ENCODE measurements at regions not wholly inside any gene's neighbourhood (a gene's known extent, or its start where the extent isn't known, plus 50 kb on each side); places are given as distances from the start of the nearest gene placed in this dataset.
A peak's percentile ranks its signal among the peaks of the same experiment; 100 is the strongest.
"Not testable (repeated sequence)": the region's sequence is repeated elsewhere in the genome, so short reads cannot be mapped to it uniquely, and the experiment has no call there.

- no peak for DNase-seq
Observed at GRCh38 chr15:26069231-26069641, 206.1 kb upstream of the ATP10A start.

- no peak for DNase-seq
Observed at GRCh38 chr15:26066896-26067295, 203.8 kb upstream of the ATP10A start.

DNA sequence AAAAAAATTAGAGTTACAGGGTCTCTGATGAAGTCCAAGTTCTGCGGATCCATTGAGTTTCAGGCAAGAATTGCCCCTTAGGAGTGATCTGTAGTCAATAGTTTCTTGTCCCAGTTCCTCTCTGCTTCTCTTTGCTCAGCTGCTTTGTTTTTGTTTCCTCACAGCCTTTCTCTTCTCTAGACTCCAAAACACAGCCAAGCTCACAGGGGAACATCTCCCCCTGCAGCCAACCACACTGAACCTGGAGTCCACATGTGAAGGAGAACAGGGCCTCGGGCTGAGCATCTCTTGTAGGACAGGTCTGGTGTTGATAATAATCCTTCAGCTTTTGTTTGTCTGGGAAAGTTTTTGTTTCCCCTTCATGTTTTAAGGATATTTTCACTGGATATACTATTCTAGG lies 202.6 kb upstream of the ATP10A start:
- peak; percentile 65 for DNase-seq

DNA sequence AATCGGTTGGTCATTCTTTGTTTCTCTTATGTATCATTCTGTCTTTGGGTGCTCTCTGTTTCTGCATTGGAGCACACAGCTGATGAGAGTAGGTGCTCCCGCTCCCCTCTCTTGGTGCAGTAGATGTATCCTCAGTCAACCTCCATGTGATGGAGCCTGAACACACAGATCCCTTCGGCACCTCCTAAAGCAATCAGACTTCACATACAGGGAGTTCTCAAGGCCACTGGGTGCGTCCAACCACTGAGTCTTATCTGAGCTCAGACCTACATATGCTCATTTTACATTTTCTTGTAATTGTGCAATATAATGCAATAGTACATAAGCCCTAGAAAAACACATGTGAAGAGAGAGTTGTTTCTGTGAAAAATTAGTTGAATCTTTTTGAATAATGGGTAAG lies 198.1 kb upstream of the ATP10A start:
- DNase-seq: no peak

GRCh38 chr15:26056766-26057165 lies 193.6 kb upstream of the ATP10A start:
- DNase-seq: not testable (repeated sequence)

DNA sequence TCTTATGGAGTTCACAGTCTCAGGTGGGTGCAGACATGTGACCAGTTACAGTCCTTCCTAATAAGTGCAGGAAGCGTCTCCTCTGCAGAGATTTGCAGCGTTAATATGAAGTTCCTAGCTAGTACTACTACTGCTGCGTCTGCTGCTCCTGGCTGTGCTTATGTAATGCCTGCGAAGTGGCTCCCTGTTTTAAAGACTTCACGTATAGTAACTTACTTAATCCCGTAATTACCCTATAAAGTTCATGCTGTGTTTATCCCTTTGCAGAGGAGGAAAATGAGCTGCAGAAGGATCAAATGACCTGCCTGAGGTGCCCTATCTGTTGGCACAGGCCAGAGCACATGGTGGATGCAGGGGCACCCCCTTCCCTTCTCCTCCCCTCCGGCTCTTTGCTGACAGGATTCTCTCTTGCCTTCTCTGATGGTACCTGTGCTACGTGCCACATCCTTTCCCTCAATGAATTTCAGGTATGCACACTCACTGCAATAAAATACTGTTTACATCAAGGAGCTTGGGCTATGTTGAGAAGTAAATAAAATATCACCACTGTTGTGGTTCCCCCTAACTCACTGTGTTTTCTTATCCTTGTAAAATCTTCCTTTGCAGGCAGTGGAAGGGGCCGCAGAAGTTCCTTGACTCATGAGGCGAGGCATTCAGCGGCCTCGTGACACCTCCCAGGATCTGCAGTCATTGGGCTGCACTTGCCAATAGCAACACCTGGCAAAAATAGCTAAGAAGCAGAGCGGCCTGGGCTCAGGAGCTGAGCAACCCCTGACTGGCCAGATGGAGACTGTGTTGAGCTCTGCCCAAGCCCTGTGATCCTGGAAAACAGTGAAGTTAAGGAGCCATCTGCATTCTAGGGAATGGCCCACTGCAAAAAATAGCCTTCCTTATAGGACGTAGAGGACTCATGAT lies 188.9 kb upstream of the ATP10A start:
- no peak for DNase-seq

- no peak for DNase-seq
Observed at GRCh38 chr15:26050984-26051383, 187.9 kb upstream of the ATP10A start.

DNA sequence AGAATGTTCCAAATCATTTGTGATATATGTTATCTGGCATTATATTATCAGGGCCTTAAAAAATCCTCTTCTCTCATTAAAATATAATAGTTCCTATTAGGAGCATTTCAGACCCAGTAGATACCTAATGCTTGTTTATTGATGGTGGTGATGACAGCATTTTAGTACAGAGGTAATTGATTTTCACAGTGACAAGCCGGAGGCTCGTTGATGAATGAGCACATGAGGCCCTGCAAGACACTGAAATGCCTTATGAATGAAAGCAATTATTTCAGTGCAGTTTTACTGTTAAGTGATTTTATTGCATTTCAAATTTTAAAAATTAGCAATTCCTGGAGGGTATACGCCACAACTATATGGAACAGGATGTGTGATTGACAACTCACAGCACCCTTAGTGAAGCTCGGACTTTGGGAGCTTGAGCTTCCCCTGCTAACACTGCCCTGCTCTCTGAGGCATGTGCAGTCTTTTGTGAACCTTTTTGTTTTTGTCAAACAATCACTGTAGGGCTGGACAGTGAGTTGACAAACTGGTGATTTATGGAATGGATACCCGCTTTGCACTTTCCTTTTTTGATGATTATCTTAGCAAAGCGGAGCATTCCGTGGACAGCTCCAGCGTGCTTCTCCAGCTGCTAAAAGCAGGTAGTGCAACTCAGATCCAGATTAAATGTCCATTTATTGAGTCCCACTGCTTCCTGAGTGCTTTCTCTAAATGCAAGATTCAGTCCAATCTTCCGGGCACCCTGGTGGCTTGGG lies 187.0 kb upstream of the ATP10A start:
- DNase-seq: no peak

GRCh38 chr15:26048669-26049068 lies 185.5 kb upstream of the ATP10A start:
- no peak for DNase-seq

DNA sequence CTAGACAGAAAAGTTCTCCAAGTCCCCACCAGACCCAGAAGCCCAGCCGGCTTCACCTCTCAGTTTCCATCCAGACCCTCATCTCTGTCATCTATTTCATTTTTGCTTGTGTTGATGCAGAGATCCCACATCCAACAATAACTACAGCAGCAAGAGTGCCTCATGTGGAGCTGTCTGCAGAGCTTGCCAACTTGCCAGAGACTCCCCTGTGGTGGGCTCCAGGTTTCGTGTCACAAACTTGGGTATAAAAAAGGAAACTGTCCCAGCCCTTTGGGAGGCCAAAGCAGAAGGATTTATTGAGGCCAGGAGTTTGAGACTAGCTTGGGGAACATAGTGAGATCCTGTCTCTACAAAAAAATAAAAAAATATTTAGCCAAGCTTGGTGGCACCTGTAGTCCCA lies 182.4 kb upstream of the ATP10A start:
- no peak for DNase-seq

DNA sequence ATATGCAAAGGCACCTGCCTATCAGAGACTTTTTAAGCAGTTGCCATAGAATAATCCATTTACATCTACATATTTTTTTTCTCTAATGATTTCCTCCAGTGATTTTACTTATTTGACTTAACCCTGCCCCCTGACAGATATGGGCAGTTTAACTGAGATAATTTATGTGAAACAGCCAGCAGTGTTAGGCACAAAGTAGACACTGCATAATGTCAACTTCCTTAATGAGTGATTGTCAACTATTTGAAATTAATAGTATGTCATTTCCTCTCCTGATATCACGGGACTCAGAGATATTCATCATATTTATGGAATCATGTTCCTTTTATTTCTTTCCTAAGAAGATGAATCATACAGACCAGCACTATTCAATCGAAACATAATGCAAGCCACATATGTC lies 179.9 kb upstream of the ATP10A start:
- DNase-seq: no peak

- DNase-seq: peak; percentile 87
Observed at GRCh38 chr15:26038693-26039092, 175.6 kb upstream of the ATP10A start.

GRCh38 chr15:26037369-26037768 lies 174.2 kb upstream of the ATP10A start:
- no peak for DNase-seq

DNA sequence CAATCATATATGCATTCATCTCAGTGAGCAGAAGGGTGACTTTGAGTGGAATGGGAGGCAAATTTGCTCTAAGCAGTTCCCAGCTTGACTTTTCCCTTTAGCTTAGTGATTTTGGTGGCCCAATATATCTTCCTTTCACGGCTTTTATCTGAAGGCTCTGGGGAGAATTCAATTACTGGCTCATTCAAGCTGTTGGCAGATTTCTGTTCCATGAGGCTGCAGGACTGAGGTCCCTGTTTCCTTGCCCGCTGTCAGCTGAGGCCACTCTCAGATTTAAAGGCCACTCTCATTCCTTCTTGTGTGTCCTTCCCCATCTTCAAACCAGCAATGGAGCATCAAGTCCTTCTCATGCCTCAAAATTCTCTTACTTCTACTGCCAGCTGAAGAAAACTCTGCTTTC lies 170.4 kb upstream of the ATP10A start:
- no peak for DNase-seq

- no peak for DNase-seq
Observed at GRCh38 chr15:26032162-26032846, 169.2 kb upstream of the ATP10A start.

GRCh38 chr15:26029586-26029985 lies 166.5 kb upstream of the ATP10A start:
- DNase-seq: not testable (repeated sequence)

GRCh38 chr15:26029146-26029545 lies 166.0 kb upstream of the ATP10A start:
- no peak for DNase-seq

DNA sequence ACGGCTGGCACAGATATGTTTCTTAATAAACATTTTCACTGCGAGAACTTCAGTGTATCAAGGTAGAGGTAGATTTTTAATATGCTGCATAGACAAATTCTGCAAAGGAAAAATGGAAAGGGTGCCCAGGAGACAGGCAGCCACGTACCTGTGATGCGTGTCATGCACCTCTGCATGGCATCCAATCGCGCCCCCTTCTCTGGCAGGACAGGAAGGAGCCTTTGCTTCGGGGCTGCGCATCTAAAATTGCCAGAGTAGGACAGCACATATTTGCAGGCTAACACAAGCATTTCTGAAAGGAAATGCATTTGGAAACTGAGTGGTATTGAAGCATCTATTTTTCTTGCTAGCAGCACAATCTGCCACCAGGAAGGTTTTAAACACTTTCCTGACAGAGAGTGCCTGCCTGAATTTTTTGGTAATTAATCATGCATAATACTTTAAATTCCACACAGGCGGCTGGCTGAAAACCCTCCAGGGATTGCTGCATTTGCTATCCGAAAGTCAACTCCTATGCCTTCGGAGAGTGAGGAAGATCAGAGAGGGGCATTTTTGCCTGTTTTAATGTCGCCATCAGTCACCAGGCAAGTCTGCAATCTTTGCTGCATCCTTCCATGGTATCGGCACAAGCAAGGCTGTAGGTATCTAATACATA lies 165.1 kb upstream of the ATP10A start:
- DNase-seq: peak; percentile 76

GRCh38 chr15:26026671-26027070 lies 163.5 kb upstream of the ATP10A start:
- DNase-seq: peak; percentile 74

GRCh38 chr15:26024241-26024640 lies 161.1 kb upstream of the ATP10A start:
- no peak for DNase-seq

GRCh38 chr15:26023691-26024090 lies 160.6 kb upstream of the ATP10A start:
- no peak for DNase-seq

GRCh38 chr15:26023231-26023630 lies 160.1 kb upstream of the ATP10A start:
- peak; percentile 80 for DNase-seq

DNA sequence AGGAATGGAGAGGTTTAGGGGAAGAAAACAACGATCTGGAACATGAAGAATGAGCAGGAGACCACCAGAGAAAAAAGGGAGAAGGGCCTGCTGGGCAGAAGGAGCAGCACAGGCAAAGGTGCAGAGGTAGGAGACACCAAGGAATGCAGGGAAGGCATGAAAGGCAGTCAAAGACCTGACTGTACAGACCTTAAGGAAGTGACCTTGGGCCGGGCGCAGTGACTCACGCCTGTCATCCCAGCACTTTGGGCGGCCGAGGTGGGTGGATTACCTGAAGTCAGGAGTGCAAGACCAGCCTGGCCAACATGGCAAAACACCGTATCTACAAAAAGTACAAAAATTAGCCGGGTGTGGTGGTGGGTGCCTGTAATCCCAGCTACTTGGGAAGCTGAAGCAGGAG lies 157.7 kb upstream of the ATP10A start:
- no peak for DNase-seq
